Natural killer cell treated with Interleukin-12 subunit alpha and Interleukin-12 subunit beta and Interleukin-15 and Interleukin-18, amount 100 ng/mL, for 72 hours (primary cell): ENCODE measurements at regions not wholly inside any gene's neighbourhood (a gene's known extent, or its start where the extent isn't known, plus 50 kb on each side); places are given as distances from the start of the nearest gene placed in this dataset.

ENCODE experiments used
- ATAC-seq, 2 donors: fragments of 150-1000 bp; cut with Tn5 transposase in 1 of 2; sonication (Bioruptor Pico), chemical (Tn5 transposase) in 1 of 2; 2 replicates each; pipeline ENCODE4 v1.10.0; 2021
- DNase-seq: peaks from one replicate; pipeline ENCODE4 v3.0.0; 2022; ENCODE audit warnings: low spot score
- H3K27ac Mint-ChIP-seq, 2 donors: 1 replicate in 1 of 2; 2 replicates in 1 of 2; pipeline ENCODE4 v1.8.0; 2022; ENCODE audit warnings: mixed read lengths in 2 of 2, mild to moderate bottlenecking in 1 of 2, moderate library complexity in 1 of 2
- H3K27me3 Mint-ChIP-seq, 2 donors: 1 replicate in 1 of 2; 2 replicates in 1 of 2; pipeline ENCODE4 v1.8.0; 2022; ENCODE audit warnings: mixed read lengths in 2 of 2
- H3K36me3 Mint-ChIP-seq: one replicate; pipeline ENCODE4 v1.8.0; 2022; ENCODE audit warnings: mixed read lengths
- H3K4me1 Mint-ChIP-seq, 2 donors: 1 replicate in 1 of 2; 2 replicates in 1 of 2; pipeline ENCODE4 v1.8.0; 2022; ENCODE audit warnings: low read depth in 2 of 2, mixed read lengths in 2 of 2, mild to moderate bottlenecking in 1 of 2
- H3K4me3 Mint-ChIP-seq: one replicate; pipeline ENCODE4 v1.8.0; 2022; ENCODE audit warnings: mixed read lengths
- H3K9me3 Mint-ChIP-seq: 2 replicates; pipeline ENCODE4 v1.8.0; 2022; ENCODE audit warnings: mixed read lengths

DNA sequence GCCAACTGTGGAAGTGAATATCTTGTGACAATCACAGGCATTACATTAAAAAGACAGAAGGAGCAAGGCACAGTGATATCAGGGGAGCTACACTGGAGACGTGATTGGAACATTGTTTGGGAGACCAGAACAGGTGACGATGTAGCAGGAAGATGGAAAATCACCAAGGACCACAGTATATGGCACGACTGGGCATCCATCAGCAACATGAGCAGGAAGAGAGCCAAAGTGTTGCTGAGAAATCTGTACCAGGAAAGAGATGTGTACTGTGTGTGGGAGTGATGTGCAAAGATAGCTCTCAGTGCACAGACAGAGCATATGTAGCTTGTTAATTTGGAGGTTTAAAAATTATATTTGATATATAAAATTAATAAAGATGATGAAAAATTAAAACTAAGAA lies 790.6 kb upstream of the ADGRL2 start:
- Mint-ChIP-seq H3K27ac (no peak overlapping the region), H3K4me3 (no peak overlapping the region), H3K27me3 (no peaks in the 10 kb centered on the region), H3K9me3 (peaks cover 16% of the 10 kb centered on the region), H3K4me1 (no peaks in the 10 kb centered on the region), H3K36me3 (peaks cover 16% of the 10 kb centered on the region)
- no peak for DNase-seq
- ATAC-seq: no peak

DNA sequence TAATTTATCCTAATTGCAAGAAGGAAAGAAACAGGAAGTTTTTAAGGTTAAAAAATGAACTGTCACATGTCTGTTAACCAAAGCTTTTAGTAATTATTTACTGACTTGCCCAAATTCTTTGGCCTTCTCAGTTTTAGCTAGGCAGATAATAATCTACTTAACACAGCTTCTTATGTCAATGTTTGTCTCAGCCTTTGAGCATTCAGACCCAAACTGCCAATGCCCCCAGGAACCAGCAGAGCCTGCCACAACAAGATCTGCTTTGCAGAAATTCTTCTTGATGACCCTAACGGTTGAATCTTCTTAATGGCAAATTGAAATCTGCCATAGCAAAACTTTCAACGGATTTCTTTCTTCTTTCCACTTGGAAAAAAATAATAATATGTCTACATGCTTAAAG lies 792.4 kb upstream of the ADGRL2 start:
- Mint-ChIP-seq H3K27ac (no peak overlapping the region), H3K4me1 (no peaks in the 10 kb centered on the region), H3K36me3 (peaks cover 17% of the 10 kb centered on the region), H3K4me3 (no peak overlapping the region), H3K27me3 (no peaks in the 10 kb centered on the region), H3K9me3 (peaks cover 15% of the 10 kb centered on the region)
- DNase-seq (no peak), ATAC-seq (no peak)

- ATAC-seq: no peak
These were observed 793.7 kb upstream of the ADGRL2 start for GRCh38 chr1:81007024-81007423.

GRCh38 chr1:81006502-81006901 lies 794.2 kb upstream of the ADGRL2 start:
- H3K27me3 Mint-ChIP-seq: no peaks in the 10 kb centered on the region
- H3K27ac Mint-ChIP-seq: no peak overlapping the region

More at GRCh38 chr1:81007024-81007423, 793.7 kb upstream of the ADGRL2 start:
- Mint-ChIP-seq H3K27me3 (no peaks in the 10 kb centered on the region), H3K4me1 (no peaks in the 10 kb centered on the region), H3K36me3 (peaks cover 17% of the 10 kb centered on the region), H3K27ac (no peak overlapping the region), H3K4me3 (no peak overlapping the region), H3K9me3 (peaks cover 14% of the 10 kb centered on the region)
- no peak for DNase-seq

DNA sequence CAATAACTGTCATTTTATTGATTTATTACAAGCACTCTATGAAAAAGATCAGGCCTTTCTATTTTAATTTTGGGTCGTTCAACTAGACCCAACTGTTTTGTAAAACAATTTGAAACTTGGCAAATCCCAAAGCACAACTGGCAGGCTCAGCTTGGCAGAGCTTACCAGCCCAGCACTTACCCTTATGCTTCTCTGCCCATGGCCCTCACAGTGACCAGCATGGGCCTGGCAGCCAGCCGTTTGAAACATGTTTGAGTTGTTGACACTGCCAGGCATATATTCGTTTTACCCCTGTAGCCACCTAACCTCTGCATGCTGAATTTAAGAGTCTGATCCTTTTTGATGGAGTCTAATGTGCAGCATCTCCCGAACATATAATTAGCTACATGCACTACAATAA lies 796.7 kb upstream of the ADGRL2 start:
- DNase-seq: no peak

More at GRCh38 chr1:81006502-81006901, 794.2 kb upstream of the ADGRL2 start:
- ATAC-seq: no peak
- Mint-ChIP-seq H3K9me3 (peaks cover 14% of the 10 kb centered on the region), H3K4me3 (no peak overlapping the region), H3K36me3 (peaks cover 17% of the 10 kb centered on the region), H3K4me1 (no peaks in the 10 kb centered on the region)
- DNase-seq: no peak

GRCh38 chr1:80994934-80995333 lies 805.8 kb upstream of the ADGRL2 start:
- Mint-ChIP-seq H3K4me1 (no peaks in the 10 kb centered on the region), H3K36me3 (peaks cover 5% of the 10 kb centered on the region), H3K4me3 (no peak overlapping the region), H3K9me3 (peaks cover 7% of the 10 kb centered on the region), H3K27ac (no peak overlapping the region), H3K27me3 (no peaks in the 10 kb centered on the region)
- DNase-seq (no peak), ATAC-seq (no peak)

More for the DNA sequence above, 796.7 kb upstream of the ADGRL2 start:
- H3K27ac Mint-ChIP-seq: no peak overlapping the region
- ATAC-seq: no peak
- H3K9me3 Mint-ChIP-seq: peaks cover 14% of the 10 kb centered on the region
- peaks cover 16% of the 10 kb centered on the region for H3K36me3 Mint-ChIP-seq
- no peaks in the 10 kb centered on the region for H3K4me1 Mint-ChIP-seq
- H3K27me3 Mint-ChIP-seq: no peaks in the 10 kb centered on the region
- no peak overlapping the region for H3K4me3 Mint-ChIP-seq

- H3K4me3 Mint-ChIP-seq: no peak overlapping the region
- peaks cover 7% of the 10 kb centered on the region for H3K9me3 Mint-ChIP-seq
- no peaks in the 10 kb centered on the region for H3K27me3 Mint-ChIP-seq
- peaks cover 5% of the 10 kb centered on the region for H3K36me3 Mint-ChIP-seq
- H3K4me1 Mint-ChIP-seq: no peaks in the 10 kb centered on the region
- no peak for ATAC-seq
- H3K27ac Mint-ChIP-seq: no peak overlapping the region
- no peak for DNase-seq
These were observed 806.7 kb upstream of the ADGRL2 start for GRCh38 chr1:80994038-80994437.

GRCh38 chr1:80993154-80993980 lies 807.4 kb upstream of the ADGRL2 start:
- Mint-ChIP-seq H3K4me3 (no peak overlapping the region), H3K4me1 (no peaks in the 10 kb centered on the region), H3K36me3 (peaks cover 5% of the 10 kb centered on the region), H3K27ac (no peak overlapping the region), H3K9me3 (peaks cover 7% of the 10 kb centered on the region), H3K27me3 (no peaks in the 10 kb centered on the region)
- DNase-seq (no peak), ATAC-seq (no peak)

DNA sequence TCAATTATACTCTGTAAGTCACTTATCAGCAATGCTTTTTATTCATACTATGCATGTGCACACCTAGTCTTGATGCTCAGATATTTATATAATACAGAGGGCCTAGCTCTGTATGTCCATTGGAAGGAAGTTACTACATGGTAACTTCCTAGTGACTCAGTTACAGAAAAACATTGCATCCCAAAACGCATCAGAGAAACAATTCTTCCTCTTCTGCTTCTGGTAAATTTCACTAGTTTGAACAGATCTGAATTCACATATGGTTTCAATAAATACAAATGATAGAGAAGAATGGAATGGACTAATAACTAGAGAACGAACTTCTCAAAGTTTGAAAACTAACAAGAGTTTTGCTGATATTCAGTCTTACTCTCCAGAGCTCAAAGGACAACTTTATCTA lies 811.3 kb upstream of the ADGRL2 start:
- peaks cover 3% of the 10 kb centered on the region for H3K9me3 Mint-ChIP-seq
- no peaks in the 10 kb centered on the region for H3K4me1 Mint-ChIP-seq
- ATAC-seq (no peak), DNase-seq (no peak)
- no peak overlapping the region for H3K4me3 Mint-ChIP-seq
- no peaks in the 10 kb centered on the region for H3K27me3 Mint-ChIP-seq
- H3K27ac Mint-ChIP-seq: no peak overlapping the region
- H3K36me3 Mint-ChIP-seq: peaks cover 9% of the 10 kb centered on the region

DNA sequence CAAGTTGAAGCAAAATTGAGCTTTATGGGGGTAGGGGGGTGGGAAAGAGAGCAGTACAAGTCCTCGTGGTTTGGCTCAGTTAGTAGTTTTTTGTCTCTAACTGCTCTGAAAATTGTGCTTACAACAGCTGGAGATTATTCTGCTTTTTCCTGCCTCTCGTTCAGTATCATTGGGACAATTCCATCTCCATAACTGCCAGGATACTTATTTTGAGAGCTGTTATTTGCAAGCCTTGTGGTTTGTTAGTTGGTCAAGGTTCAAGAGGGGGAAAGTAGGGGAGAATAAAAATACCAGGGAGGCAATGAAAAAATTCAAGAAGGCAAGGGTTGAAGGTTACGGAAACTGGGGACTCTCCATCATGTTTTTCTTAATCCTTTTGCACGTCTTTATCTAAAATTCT lies 811.8 kb upstream of the ADGRL2 start:
- no peak for ATAC-seq
- Mint-ChIP-seq H3K27me3 (no peaks in the 10 kb centered on the region), H3K36me3 (peaks cover 9% of the 10 kb centered on the region), H3K4me3 (no peak overlapping the region), H3K27ac (no peak overlapping the region), H3K4me1 (no peaks in the 10 kb centered on the region), H3K9me3 (peaks cover 3% of the 10 kb centered on the region)
- DNase-seq: no peak

- Mint-ChIP-seq H3K36me3 (peaks cover 9% of the 10 kb centered on the region), H3K4me1 (no peaks in the 10 kb centered on the region), H3K27ac (no peak overlapping the region), H3K9me3 (peaks cover 3% of the 10 kb centered on the region), H3K27me3 (no peaks in the 10 kb centered on the region), H3K4me3 (no peak overlapping the region)
- DNase-seq (no peak), ATAC-seq (no peak)
These were observed 812.9 kb upstream of the ADGRL2 start for GRCh38 chr1:80987824-80988223.

GRCh38 chr1:80987106-80987505 lies 813.6 kb upstream of the ADGRL2 start:
- H3K27ac Mint-ChIP-seq: no peak overlapping the region
- no peak overlapping the region for H3K4me3 Mint-ChIP-seq
- H3K9me3 Mint-ChIP-seq: peaks cover 3% of the 10 kb centered on the region
- H3K36me3 Mint-ChIP-seq: peaks cover 9% of the 10 kb centered on the region
- DNase-seq: no peak
- no peaks in the 10 kb centered on the region for H3K4me1 Mint-ChIP-seq
- H3K27me3 Mint-ChIP-seq: no peaks in the 10 kb centered on the region
- ATAC-seq: no peak

GRCh38 chr1:80982831-80983230 lies 817.9 kb upstream of the ADGRL2 start:
- Mint-ChIP-seq H3K36me3 (peaks cover 16% of the 10 kb centered on the region), H3K27me3 (no peaks in the 10 kb centered on the region)
- DNase-seq: no peak

DNA sequence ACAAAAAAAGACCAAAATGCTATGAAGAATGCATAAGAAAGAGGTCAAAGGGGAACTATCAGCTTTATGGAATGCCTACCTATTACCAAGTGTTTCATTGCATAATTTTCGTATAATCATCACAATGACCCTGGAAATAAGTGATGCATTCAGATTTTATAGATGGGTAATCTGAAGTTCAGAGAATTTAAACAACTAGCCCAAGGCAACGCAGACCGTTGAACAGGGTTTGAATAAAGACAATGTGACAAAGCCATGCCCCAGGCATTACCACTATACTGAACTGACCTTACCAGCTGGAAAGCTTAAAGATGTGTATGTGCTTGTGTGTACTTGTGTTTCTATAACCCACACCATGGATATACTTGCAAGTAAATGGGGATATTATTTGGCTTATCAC lies 827.6 kb upstream of the ADGRL2 start:
- Mint-ChIP-seq H3K36me3 (no peaks in the 10 kb centered on the region), H3K9me3 (peaks cover 7% of the 10 kb centered on the region), H3K4me3 (no peak overlapping the region), H3K27me3 (no peaks in the 10 kb centered on the region), H3K4me1 (no peaks in the 10 kb centered on the region), H3K27ac (no peak overlapping the region)
- ATAC-seq (no peak), DNase-seq (no peak)

More at GRCh38 chr1:80982831-80983230, 817.9 kb upstream of the ADGRL2 start:
- Mint-ChIP-seq H3K27ac (no peak overlapping the region), H3K4me1 (no peaks in the 10 kb centered on the region), H3K4me3 (no peak overlapping the region), H3K9me3 (peaks cover 21% of the 10 kb centered on the region)
- ATAC-seq: no peak

DNA sequence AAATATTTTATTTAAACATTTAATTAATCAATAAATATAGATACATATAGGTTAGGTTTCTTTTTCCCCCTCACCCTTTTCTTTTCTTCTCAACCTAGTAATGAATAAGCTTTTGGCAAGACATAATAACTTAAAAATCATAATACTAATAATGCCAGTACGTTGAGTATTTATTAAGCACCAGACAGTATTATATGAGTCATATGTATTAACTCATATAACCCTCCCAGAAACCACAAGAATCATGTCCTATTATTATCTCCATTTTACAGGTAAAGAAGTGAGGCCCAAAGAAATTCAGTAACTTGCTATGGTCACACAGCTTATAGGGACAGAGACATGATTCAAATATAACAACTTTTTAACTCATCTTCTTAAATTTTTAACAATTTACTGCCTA lies 834.5 kb upstream of the ADGRL2 start:
- Mint-ChIP-seq H3K27me3 (no peaks in the 10 kb centered on the region), H3K27ac (no peak overlapping the region), H3K4me3 (no peak overlapping the region), H3K4me1 (no peaks in the 10 kb centered on the region), H3K36me3 (no peaks in the 10 kb centered on the region), H3K9me3 (peaks cover 7% of the 10 kb centered on the region)
- no peak for DNase-seq
- no peak for ATAC-seq
